GM12892 (cell line): ENCODE measurements at regions not wholly inside any gene's neighbourhood (a gene's known extent, or its start where the extent isn't known, plus 50 kb on each side); places are given as distances from the start of the nearest gene placed in this dataset.
"Not testable (repeated sequence)": the region's sequence is repeated elsewhere in the genome, so short reads cannot be mapped to it uniquely, and the experiment has no call there.

ENCODE experiments used
- DNase-seq: peaks from one replicate; pipeline ENCODE4 v3.0.0; 2011; ENCODE audit not compliant: insufficient read length
- FAIRE-seq: peaks from 2 replicates; lab custom pipeline; 2011; peaks lifted over from hg19 to GRCh38; lab: Jason Lieb, UNC
- POLR2A ChIP-seq: IDR thresholded peaks from 2 replicates; pipeline ENCODE4 v1.6.1; 2011; ENCODE audit warnings: low read depth, low read length, control low read depth
- POLR2AphosphoS5 ChIP-seq: IDR thresholded peaks from 2 replicates; pipeline ENCODE4 v1.6.1; 2011; ENCODE audit warnings: low read depth, low read length, control low read depth
- TAF1 ChIP-seq: IDR thresholded peaks from 2 replicates; pipeline ENCODE4 v1.6.1; 2011; ENCODE audit warnings: low read depth, mild to moderate bottlenecking, control low read depth, low read length, borderline replicate concordance

DNA sequence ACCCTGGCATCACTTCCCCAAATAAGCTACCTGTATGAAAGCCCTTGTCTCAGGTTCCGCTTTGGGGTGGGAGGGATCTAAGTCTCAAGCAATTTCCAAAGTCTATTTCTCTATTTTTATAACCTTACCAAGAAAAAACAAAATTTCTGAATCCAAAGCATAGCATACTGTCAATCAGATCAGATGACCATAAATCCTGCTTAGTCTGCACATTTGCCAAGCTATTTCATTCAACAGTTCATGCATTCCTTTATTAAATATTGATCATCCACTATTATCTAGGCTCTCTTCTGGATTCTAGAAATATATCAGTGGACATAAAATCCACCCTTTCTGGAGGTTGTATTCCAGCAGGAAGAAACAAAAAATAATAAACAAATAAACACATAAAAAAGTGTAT lies 263.5 kb upstream of the USP15 start:
- no peak for TF ChIP-seq TAF1
- no peak for TF ChIP-seq POLR2AphosphoS5
- TF ChIP-seq POLR2A: no peak
- DNase-seq (no peak), FAIRE-seq (no peak)

GRCh38 chr12:61998791-61999190 lies 261.4 kb upstream of the USP15 start:
- no peak for FAIRE-seq
- no peak for TF ChIP-seq POLR2A
- TF ChIP-seq POLR2AphosphoS5: no peak
- no peak for DNase-seq

- DNase-seq (no peak), FAIRE-seq (no peak)
- TF ChIP-seq TAF1: no peak
- TF ChIP-seq POLR2AphosphoS5: no peak
- no peak for TF ChIP-seq POLR2A
These were observed 260.9 kb upstream of the USP15 start for GRCh38 chr12:61999311-61999710.

GRCh38 chr12:62001424-62001823 lies 258.8 kb upstream of the USP15 start:
- DNase-seq (no peak), FAIRE-seq (no peak)
- TF ChIP-seq POLR2AphosphoS5 (no peak), POLR2A (no peak), TAF1 (no peak)

DNA sequence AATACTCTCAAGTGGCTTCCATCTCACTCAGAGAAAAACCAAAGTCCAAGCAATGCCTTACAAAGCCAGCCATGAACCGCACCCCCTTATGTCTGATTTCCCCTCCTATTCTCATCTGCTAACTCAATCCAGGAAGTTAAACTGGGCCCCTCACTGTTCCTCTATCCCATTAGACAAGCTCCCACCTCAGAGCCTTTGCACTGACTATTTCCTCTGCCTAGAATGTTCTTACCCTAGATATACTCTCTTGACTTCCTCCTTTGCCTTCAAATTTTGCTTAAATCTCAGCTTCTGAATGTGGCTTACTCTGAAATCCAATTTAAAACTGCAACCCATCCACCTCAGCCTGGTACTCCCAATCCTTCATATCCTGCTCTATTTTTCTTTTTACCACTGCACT lies 257.0 kb upstream of the USP15 start:
- FAIRE-seq (no peak), DNase-seq (no peak)
- TF ChIP-seq POLR2AphosphoS5 (no peak), TAF1 (no peak), POLR2A (no peak)

DNA sequence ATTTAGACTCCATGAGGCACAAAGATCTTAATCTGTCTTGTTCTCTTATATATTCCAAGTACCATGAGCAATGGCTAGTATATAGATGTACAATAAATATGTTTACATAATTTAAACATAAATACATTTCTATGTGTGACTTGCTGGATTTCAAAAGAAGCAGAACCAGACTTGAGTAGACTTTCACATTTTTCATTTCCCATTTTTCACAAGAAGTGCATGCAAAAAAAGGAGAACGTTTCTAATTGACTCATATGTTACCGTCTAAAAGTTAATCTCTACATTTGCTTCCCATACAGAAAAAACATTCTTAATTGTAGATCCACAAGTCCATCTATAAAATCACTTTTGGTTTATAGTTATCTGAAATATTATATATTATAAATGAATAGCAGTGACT lies 256.5 kb upstream of the USP15 start:
- TF ChIP-seq POLR2AphosphoS5 (no peak), TAF1 (no peak), POLR2A (no peak)
- no peak for DNase-seq
- FAIRE-seq: no peak

DNA sequence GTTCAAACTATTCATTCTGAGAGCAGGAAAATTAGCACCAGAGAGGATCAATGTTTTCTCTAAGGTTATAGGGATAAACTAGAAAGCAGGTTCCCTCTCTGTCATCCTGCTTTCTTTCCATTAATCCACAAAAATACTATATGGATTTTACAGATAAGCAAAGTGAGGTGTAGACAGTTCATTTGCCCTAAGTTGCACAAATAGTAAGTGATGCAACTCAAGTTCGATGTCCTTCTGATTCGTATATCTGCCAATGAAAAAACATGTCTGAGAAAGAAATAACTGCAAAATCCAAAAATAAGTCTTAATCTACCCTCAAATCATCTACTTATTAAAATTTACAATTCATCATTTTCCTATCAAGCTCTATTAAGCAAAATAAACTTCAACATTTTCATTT lies 254.6 kb upstream of the USP15 start:
- TF ChIP-seq POLR2A: no peak
- TF ChIP-seq TAF1: no peak
- no peak for TF ChIP-seq POLR2AphosphoS5
- FAIRE-seq (no peak), DNase-seq (no peak)

DNA sequence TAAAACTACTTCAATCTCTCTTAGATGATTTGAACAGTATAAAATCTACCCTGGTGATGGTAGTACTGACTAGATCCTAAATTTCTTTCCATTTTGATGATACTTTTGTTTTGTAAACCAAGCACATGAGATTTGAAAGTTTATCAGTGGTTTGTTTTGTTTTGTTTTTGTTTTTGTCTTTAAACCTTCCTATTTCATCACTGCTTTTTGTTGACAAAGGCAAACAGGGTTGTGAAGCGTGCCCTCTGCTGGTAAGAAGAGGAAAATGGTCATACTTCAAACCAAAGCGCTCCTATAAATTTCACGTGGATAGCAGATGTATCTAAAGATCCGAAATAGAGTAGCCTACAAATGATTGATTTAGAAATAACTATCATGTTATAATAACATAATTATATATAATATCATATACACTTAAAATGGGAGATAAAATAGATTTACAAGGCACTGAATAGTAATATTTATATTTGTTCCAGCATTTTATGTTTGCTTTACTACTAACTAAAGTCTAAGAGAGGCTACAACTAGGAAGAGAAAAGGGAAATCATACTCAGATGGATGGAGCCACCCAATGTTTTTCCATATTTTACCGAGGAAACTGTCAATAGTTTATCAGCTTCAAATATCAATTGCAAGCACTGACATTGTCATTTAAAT lies 254.0 kb upstream of the USP15 start:
- DNase-seq (peak; percentile 13), FAIRE-seq (peak; percentile 74)

DNA sequence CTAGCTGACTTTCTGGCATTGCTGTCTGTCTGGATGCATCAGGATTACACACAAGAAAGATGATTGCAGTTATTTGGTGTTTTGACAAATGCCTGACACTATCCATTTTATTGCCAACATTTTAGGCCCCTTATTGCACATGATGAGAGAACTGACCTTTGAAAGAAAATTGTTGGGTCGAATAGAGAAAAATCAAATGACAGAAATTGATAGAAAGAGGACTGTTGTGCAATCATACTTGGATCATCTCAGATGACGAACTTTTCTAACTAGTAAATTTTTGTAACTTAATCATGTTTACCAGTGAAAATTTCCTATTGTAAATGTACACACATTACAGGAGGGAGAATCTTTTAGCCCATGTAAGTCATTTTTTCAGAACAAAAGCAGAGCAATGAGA lies 251.5 kb upstream of the USP15 start:
- DNase-seq (no peak), FAIRE-seq (no peak)
- no peak for TF ChIP-seq TAF1
- no peak for TF ChIP-seq POLR2A

More for the DNA sequence above, 254.0 kb upstream of the USP15 start:
- TF ChIP-seq TAF1: no peak
- TF ChIP-seq POLR2AphosphoS5: no peak
- no peak for TF ChIP-seq POLR2A

- FAIRE-seq (no peak), DNase-seq (no peak)
- TF ChIP-seq POLR2AphosphoS5: no peak
- TF ChIP-seq POLR2A: no peak
- TF ChIP-seq TAF1: no peak
These were observed 250.8 kb upstream of the USP15 start for GRCh38 chr12:62009445-62009844.

DNA sequence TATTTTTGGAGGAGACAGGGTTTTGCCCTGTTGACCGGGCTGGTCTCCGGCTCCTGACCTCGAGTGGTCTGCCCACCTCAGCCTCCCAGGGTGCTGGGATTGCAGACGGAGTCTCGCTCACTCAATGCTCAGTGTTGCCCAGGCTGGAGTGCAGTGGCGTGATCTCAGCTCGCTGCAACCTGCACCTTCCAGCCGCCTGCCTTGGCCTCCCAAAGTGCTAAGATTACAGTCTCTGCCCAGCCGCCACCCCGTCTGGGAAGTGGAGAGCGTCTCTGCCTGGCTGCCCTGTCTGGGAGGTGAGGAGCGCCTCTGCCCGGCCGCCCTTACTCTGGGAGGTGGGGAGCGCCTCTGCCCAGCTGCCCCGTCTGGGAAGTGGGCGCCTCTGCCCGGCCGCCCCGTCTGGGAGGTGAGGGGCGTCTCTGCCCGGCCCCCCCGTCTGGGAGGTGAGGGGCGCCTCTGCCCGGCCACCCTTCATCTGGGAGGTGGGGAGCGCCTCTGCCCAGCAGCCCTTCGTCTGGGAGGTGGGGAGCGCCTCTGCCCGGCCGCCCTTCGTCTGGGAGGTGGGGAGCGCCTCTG lies 249.8 kb upstream of the USP15 start:
- not testable (repeated sequence) for FAIRE-seq, DNase-seq

DNA sequence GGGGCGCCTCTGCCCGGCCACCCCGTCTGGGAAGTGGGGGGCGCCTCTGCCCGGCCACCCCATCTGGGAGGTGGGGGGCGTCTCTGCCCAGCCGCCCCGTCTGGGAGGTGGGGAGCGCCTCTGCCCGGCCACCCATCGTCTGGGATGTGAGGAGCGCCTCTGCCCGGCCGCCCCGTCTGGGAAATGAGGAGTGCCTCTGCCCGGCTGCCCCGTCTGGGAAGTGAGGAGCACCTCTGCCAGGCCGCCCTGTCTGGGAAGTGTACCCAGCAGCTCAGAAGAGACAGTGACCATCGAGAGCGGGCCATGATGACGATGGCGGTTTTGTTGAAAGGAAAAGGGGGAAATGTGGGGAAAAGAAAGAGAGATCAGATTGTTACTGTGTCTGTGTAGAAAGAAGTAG lies 249.2 kb upstream of the USP15 start:
- not testable (repeated sequence) for FAIRE-seq, DNase-seq

- DNase-seq (no peak), FAIRE-seq (no peak)
- TF ChIP-seq POLR2A (no peak), POLR2AphosphoS5 (no peak), TAF1 (no peak)
These were observed 245.9 kb upstream of the USP15 start for GRCh38 chr12:62014330-62014729.
